NB4 (cell line): ENCODE measurements at regions not wholly inside any gene's neighbourhood (a gene's known extent, or its start where the extent isn't known, plus 50 kb on each side); places are given as distances from the start of the nearest gene placed in this dataset.

Experiments used
- DNase-seq: peaks from one replicate; pipeline ENCODE4 v3.0.0; 2010; ENCODE audit warnings: low read depth
- H3K4me3 ChIP-seq: one replicate; pipeline ENCODE4 v1.5.1; 2011; ENCODE audit warnings: mild to moderate bottlenecking, low read depth, low read length, moderate library complexity
- MYC ChIP-seq: IDR thresholded peaks from 2 replicates; pipeline ENCODE4 v1.6.1; 2011; ENCODE audit warnings: low read depth, low read length
- POLR2A ChIP-seq: IDR thresholded peaks from 2 replicates; pipeline ENCODE4 v1.6.1; 2011; ENCODE audit warnings: mild to moderate bottlenecking; ENCODE audit not compliant: insufficient read length; ENCODE audit errors: extremely low read depth
- TF ChIP-seq, protein P1 (sequence below): IDR thresholded peaks from one replicate; pipeline ENCODE4 v1.5.1; 2012; ENCODE audit warnings: low read depth, low read length
- TF ChIP-seq, protein P2 (sequence below): IDR thresholded peaks from 2 replicates; pipeline ENCODE4 v1.6.1; 2011; ENCODE audit warnings: low read depth, low read length

DNA sequence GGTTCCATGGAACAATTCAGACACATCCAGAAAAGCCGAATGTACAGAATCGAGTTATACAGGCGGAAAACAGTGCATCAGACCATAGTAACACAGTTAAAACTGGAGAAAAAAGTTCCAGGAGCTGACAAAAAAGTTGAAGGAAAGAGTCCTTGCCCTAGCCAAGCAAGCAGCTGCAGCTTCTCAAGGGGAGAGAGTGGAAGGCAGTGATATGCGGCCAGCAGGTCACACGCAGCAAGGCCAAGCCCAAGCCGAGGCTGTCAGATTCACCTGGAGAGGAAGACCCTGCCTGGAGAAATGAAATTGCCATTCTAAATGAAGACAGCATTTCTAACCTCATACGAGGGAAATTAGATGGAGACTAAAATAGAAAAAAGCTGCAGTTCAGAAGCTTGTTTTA lies 55.8 kb downstream of the RGS12 start:
- TF ChIP-seq, protein P1, sequence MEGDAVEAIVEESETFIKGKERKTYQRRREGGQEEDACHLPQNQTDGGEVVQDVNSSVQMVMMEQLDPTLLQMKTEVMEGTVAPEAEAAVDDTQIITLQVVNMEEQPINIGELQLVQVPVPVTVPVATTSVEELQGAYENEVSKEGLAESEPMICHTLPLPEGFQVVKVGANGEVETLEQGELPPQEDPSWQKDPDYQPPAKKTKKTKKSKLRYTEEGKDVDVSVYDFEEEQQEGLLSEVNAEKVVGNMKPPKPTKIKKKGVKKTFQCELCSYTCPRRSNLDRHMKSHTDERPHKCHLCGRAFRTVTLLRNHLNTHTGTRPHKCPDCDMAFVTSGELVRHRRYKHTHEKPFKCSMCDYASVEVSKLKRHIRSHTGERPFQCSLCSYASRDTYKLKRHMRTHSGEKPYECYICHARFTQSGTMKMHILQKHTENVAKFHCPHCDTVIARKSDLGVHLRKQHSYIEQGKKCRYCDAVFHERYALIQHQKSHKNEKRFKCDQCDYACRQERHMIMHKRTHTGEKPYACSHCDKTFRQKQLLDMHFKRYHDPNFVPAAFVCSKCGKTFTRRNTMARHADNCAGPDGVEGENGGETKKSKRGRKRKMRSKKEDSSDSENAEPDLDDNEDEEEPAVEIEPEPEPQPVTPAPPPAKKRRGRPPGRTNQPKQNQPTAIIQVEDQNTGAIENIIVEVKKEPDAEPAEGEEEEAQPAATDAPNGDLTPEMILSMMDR: no peak
- TF ChIP-seq, protein P2, sequence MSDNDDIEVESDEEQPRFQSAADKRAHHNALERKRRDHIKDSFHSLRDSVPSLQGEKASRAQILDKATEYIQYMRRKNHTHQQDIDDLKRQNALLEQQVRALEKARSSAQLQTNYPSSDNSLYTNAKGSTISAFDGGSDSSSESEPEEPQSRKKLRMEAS: no peak
- no peak for TF ChIP-seq MYC
- TF ChIP-seq POLR2A: no peak
- no peak for DNase-seq
- no peak overlapping the region for H3K4me3 ChIP-seq

DNA sequence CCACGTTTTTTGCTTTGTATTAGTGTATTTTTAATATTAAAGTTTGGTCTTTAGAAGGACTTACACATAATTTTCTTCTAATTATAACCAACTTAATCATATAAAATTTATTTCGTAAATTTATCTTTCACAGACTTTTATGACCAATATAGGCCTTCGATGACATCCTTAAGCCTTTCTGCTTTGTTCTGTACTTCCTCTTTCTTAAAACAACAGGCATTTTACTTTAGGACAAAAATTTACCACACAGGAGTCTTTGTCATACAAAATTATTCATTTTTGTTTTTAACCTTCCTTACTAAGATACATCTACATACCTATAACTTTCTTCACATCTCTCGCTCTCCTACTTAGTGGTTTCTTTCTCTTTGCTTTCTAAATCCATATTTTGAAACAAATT lies 56.3 kb downstream of the RGS12 start:
- no peak overlapping the region for H3K4me3 ChIP-seq
- DNase-seq: peak; percentile 33
- no peak for TF ChIP-seq MYC
- TF ChIP-seq POLR2A: no peak
- TF ChIP-seq, protein P1: no peak
- TF ChIP-seq, protein P2: no peak

DNA sequence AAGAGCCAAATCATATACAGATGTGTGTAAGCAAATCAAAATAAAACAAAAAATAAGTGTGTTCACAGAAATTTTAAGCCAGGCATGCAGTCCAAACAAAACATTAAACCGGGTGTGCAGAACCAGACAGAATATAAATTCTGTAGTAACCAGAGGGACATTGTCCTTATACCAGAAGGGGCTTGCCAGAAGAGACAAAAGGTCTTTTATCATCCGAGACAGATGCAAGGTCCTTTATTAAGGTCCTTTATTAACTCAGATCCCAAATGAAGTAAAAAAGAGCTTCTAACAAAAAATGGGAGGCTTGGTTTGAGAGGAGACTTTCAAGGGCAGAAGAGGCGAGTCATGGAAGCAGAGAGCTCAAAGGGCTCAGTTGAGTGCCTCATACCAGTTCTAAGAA lies 59.2 kb downstream of the RGS12 start:
- TF ChIP-seq MYC (no peak), POLR2A (no peak)
- TF ChIP-seq, protein P1: no peak
- DNase-seq: no peak
- no peak overlapping the region for H3K4me3 ChIP-seq

DNA sequence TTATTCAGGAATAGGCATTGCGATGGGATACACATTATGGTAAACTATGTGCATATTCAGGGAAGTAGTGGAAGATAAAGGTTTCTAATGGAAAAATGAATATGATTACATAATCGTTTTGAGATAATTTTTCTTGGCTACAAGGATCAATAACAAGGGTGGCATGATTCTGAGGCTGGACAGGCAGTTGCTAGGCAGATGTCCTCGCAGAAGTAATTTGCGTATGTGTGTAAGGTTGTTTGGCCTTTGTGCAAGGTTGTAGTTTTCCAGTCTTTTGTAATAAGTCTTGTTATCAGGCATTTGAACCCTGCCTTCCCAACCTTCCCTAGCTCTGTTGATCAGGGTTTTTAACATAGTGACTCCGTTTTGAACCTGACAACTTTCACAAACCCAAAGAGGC lies 59.7 kb downstream of the RGS12 start:
- TF ChIP-seq MYC: no peak
- TF ChIP-seq, protein P1: no peak
- no peak for TF ChIP-seq POLR2A
- TF ChIP-seq, protein P2: no peak
- H3K4me3 ChIP-seq: no peak overlapping the region
- no peak for DNase-seq

DNA sequence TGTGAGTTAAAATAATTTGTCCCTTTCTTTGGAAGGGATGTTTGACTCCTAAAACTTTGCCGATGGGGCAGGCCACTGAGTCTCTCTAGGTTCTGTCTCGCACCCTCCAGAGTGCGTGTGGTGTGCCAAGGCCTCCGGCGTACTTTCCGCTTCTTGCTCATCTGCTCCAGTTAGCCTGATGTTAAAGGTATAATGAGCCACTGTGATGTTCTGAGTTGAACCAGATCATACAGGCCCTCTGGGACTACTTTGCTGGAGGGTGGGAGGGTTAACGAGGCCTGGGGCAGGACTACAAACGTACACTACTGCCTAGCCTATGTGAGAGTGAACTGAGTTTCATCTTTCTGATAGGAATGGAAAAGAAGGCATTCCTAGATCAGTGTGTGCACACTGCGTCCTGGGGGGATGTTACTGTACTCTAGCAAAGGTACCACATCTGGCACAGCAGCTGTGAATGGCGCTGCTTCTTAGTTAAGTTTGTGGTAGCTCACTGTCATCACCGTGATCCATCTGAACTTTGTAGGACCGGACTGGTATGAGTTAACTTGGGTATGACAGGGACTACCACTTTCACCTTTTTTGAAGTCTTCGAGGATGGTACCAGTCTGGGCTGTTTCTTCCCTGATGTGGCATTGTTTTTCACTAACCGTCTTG lies 60.2 kb downstream of the RGS12 start:
- no peak overlapping the region for H3K4me3 ChIP-seq
- TF ChIP-seq MYC: no peak
- no peak for TF ChIP-seq POLR2A
- TF ChIP-seq, protein P2: no peak
- TF ChIP-seq, protein P1: no peak
- DNase-seq: no peak
